ENCODE measurements at regions not wholly inside any gene's neighbourhood (a gene's known extent, or its start where the extent isn't known, plus 50 kb on each side); places are given as distances from the start of the nearest gene placed in this dataset.

GRCh38 chrX:155679715-155680114 lies 67.0 kb upstream of the TMLHE start:
- no peak for DNase-seq

DNA sequence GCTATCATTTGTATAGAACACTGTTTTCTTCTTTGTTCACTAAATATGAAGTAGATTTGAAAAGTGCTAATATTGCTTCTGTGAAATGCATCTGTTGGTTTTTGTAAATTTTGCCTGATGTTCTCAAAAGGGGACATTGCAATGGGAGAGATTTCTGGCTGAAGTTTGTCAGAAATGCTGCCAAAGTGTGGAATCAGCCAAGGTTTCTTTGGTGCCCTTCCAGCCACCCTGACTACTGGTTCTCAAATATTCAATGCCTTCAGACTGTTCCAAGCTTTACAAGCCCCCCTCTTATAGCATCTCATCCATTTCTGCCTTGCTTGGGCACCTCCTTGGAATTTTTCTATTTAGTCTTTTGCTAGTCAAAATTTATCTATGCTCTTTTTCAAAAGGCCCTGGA lies 60.6 kb upstream of the TMLHE start:
- DNase-seq: no peak

DNA sequence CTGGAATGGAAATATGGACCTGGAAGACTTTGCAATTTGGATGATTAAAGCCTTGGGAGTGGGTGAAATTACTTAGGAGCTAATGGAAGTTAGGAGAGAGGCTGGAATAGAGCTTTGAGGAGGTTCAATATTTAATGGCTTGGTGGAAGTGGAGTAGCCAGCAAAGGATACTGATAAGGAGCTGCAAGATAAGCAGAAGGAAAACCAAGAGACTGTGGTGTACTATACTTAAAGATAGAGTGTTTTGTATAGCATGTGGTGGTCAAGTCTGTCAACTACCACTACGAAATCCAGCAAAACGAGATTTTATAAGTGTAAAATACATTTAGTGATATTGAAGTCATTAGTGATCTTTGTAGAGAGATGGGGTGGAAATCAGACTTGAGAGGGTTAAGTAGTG lies 54.0 kb upstream of the TMLHE start:
- DNase-seq: no peak

All from NCI-H1092 treated with DMSO at 0.1 percent for 48 hours (cell line).